ENCODE measurements at regions not wholly inside any gene's neighbourhood (a gene's known extent, or its start where the extent isn't known, plus 50 kb on each side); places are given as distances from the start of the nearest gene placed in this dataset.

DNA sequence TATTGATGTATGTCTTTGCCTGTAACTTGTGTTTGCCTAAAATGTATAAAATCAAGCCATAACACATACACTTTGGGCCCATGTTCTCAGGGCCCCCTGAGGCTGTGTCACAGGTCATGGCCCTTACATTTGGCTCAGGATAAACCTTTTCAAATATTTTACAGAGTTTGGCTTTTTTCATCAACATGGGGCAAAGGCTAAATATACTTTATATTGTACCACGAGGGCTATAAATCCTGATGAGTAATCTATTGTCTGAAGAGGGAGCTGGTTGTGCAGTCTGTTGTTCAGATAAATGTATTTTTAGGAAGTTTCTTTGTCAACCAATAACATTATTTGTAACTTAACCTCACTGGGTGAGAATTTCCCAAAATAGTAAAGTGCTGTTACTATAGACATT is 404.6 kb upstream of the DDI1 start:
- TF ChIP-seq, protein P1, sequence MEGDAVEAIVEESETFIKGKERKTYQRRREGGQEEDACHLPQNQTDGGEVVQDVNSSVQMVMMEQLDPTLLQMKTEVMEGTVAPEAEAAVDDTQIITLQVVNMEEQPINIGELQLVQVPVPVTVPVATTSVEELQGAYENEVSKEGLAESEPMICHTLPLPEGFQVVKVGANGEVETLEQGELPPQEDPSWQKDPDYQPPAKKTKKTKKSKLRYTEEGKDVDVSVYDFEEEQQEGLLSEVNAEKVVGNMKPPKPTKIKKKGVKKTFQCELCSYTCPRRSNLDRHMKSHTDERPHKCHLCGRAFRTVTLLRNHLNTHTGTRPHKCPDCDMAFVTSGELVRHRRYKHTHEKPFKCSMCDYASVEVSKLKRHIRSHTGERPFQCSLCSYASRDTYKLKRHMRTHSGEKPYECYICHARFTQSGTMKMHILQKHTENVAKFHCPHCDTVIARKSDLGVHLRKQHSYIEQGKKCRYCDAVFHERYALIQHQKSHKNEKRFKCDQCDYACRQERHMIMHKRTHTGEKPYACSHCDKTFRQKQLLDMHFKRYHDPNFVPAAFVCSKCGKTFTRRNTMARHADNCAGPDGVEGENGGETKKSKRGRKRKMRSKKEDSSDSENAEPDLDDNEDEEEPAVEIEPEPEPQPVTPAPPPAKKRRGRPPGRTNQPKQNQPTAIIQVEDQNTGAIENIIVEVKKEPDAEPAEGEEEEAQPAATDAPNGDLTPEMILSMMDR (IDR thresholded peaks at IDR 0.05; ENCODE audit: borderline replicate concordance), result no peak

DNA sequence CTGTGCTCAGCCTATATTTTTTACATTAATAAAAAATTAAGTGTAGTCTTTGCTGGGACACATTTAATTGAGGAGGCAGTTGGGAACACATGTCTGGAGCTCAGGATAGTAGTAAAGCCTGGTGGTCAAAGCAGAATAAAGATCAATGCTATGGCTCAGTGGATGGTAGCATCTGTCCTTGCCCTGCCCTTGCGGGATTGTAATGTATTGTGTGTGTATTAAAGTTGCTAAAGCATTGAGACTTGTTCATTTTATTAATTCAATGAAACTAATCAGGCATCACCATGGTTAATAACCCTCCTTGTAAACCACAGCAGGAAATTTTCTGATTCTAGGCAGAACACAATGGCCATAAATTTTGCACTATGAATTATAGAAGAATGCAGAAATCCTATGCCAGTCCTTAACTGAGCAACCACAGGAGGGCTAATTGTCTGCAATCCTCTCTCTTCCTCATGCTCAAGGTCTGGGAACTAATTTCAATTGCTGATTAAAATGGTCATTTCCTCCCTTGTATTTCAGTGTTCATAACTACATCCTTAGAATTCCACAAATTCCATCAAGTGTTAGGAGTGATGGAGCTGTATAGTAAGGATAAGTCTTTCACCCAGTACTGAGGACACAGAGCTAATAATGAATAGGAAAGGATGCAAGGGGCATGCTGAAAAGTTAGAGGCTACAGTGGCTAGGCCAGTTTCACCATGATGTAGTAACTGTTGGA is 403.2 kb upstream of the DDI1 start:
- H3K27ac ChIP-seq (replicated peaks), result peak overlapping the region; percentile 81

More for the DNA sequence above, 404.6 kb upstream of the DDI1 start:
- Histone ChIP-seq H3K27ac (replicated peaks) (no peak overlapping the region), H3K27me3 (ENCODE audit: low read depth) (no peaks in the 10 kb centered on the region), H3K4me1 (no peaks in the 10 kb centered on the region), H3K9me3 (replicated peaks) (no peaks in the 10 kb centered on the region), H3K4me3 (no peak overlapping the region), H3K36me3 (no peaks in the 10 kb centered on the region)
- DNase-seq, result no peak
- intact Hi-C loops (cut with micrococcal nuclease), result no loop called here

DNA sequence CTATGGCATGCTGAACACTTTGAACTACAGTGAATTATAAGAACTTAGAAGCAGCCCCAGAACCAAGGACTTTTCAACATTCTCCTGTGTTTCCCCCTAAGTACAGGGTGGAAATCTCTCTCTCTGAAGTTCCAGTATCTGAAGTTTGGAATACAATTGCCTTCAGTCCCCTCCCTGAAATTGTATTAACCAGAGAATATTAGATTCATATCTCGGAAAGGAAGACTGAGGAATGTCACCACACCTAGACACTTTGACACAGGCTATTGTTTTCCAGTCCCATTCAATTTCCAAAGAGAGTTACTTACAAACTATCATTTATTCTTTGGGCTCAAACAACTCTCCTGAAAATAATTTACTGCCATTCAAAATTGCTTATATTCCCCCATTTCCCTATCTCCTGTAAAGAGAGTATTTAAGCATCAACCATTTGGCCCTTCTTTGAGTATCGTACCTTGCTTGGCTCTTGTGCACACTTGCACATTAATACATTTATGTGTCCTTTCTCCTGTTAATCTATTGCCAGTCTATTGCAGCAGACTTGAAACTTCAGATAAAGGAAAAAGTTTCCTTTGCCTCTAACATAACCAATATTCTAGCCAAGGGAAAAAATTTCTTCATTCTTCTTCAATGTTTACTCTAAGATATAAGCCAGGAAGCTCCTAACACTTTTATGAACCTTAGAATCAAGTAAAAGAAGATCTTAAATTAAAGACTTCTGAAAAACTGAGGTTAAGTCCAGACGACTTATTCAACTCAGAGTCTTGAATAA is 402.4 kb upstream of the DDI1 start:
- no peaks in the 10 kb centered on the region for H3K36me3 ChIP-seq
- peak overlapping the region; percentile 81 for H3K27ac ChIP-seq (replicated peaks)
- no peaks in the 10 kb centered on the region for H3K27me3 ChIP-seq (ENCODE audit: low read depth)
- no peak overlapping the region for H3K4me3 ChIP-seq
- H3K4me1 ChIP-seq, result no peaks in the 10 kb centered on the region
- H3K9me3 ChIP-seq (replicated peaks), result no peaks in the 10 kb centered on the region
- TF ChIP-seq, protein P1 (IDR thresholded peaks at IDR 0.05; ENCODE audit: borderline replicate concordance), result no peak
- intact Hi-C loops (cut with micrococcal nuclease), result no loop called here
- no peak for DNase-seq

More for the DNA sequence above, 403.2 kb upstream of the DDI1 start:
- Histone ChIP-seq H3K4me1 (no peaks in the 10 kb centered on the region), H3K4me3 (no peak overlapping the region), H3K36me3 (no peaks in the 10 kb centered on the region), H3K9me3 (replicated peaks) (no peaks in the 10 kb centered on the region), H3K27me3 (ENCODE audit: low read depth) (no peaks in the 10 kb centered on the region)
- TF ChIP-seq, protein P1 (IDR thresholded peaks at IDR 0.05; ENCODE audit: borderline replicate concordance), result no peak
- no peak for DNase-seq
- intact Hi-C loops (cut with micrococcal nuclease), result no loop called here

DNA sequence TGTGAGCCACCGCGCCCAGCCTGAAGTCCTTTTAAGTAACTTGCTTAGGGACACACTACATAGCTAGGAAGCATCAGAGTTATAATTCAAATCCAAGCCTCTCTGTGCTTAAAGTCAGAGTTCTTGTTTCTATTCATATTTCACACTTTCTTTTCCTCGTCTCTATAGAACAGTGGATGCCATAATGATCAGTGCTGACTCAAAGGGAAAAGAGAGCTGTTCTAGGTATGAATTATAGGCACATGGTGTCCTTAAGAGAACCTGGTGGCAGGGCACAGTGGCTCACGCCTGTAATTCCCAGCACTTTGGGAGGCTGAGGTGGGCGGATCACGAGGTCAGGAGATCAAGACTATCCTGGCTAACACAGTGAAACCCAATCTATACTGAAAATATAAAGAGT is 400.2 kb upstream of the DDI1 start:
- TF ChIP-seq, protein P1 (IDR thresholded peaks at IDR 0.05; ENCODE audit: borderline replicate concordance), result no peak
- intact Hi-C loops (cut with micrococcal nuclease), result no loop called here
- Histone ChIP-seq H3K27ac (replicated peaks) (no peak overlapping the region), H3K27me3 (ENCODE audit: low read depth) (no peaks in the 10 kb centered on the region), H3K9me3 (replicated peaks) (no peaks in the 10 kb centered on the region), H3K4me1 (no peaks in the 10 kb centered on the region), H3K4me3 (no peak overlapping the region), H3K36me3 (no peaks in the 10 kb centered on the region)
- DNase-seq, result no peak

DNA sequence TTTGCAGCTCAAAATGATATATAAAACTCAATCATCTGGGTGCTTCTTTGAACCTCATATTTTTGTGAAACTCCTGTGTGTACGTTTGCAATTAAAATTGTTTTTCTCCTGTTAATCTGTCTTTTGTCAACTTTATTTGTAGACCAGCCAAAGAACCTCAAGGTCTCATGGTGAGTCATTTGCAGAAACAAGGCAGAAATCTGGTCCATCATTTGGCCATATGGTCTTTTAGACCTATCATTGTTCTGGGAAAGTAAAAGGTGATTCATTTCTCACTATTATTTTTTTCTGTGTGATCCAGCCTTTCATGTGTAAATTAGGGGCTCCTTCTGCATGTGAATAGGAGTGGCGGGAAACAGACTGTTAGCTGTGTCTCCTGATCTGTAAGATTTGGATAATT is 399.1 kb upstream of the DDI1 start:
- Histone ChIP-seq H3K27ac (replicated peaks) (no peak overlapping the region), H3K4me1 (no peaks in the 10 kb centered on the region), H3K4me3 (no peak overlapping the region), H3K36me3 (no peaks in the 10 kb centered on the region), H3K27me3 (ENCODE audit: low read depth) (no peaks in the 10 kb centered on the region), H3K9me3 (replicated peaks) (no peaks in the 10 kb centered on the region)
- DNase-seq, result no peak
- intact Hi-C loops (cut with micrococcal nuclease), result no loop called here
- TF ChIP-seq, protein P1 (IDR thresholded peaks at IDR 0.05; ENCODE audit: borderline replicate concordance), result no peak

Measured in left ventricle myocardium inferior (tissue), 1 donor.